ENCODE measurements at regions not wholly inside any gene's neighbourhood (a gene's known extent, or its start where the extent isn't known, plus 50 kb on each side); places are given as distances from the start of the nearest gene placed in this dataset.

GRCh38 chr4:104869831-104870230 is 276.8 kb upstream of the TET2 start (continued):
- TF ChIP-seq CHD7 (IDR thresholded peaks at IDR 0.05; ENCODE audit: insufficient replicate concordance, low read length) (no peak), CTBP2 (IDR thresholded peaks at IDR 0.05; ENCODE audit: borderline replicate concordance, insufficient read depth, insufficient read length, low read length) (no peak), SUZ12 (IDR thresholded peaks at IDR 0.05; ENCODE audit: low read length) (no peak), TAF7 (optimal IDR thresholded peaks at IDR 0.05; ENCODE audit: borderline replicate concordance, low read depth, low read length) (no peak), TBP (IDR thresholded peaks at IDR 0.05; ENCODE audit: low read depth, low read length) (no peak), HDAC6 (IDR thresholded peaks at IDR 0.05; ENCODE audit: low read depth, low read length) (no peak), KDM5A (IDR thresholded peaks at IDR 0.05; ENCODE audit: low read length) (no peak), BCL11A (IDR thresholded peaks at IDR 0.05; ENCODE audit: low read depth in 2 of 2, low read length in 2 of 2) (no peak), NANOG (IDR thresholded peaks at IDR 0.05; ENCODE audit: insufficient read depth, low read depth, low read length, poor library complexity, severe bottlenecking) (no peak)

Data from H1 (cell line).